HL-60 (cell line): ENCODE measurements at regions not wholly inside any gene's neighbourhood (a gene's known extent, or its start where the extent isn't known, plus 50 kb on each side); places are given as distances from the start of the nearest gene placed in this dataset.

Source experiments
- DNase-seq, 2 experiments: peaks; one replicate each; pipeline ENCODE4 v3.0.0-alpha.2; 2010 to 2020; ENCODE audit warnings: low read depth in 1 of 2, low spot score in 1 of 2
- H3K27ac ChIP-seq: fragments of 250-450 bp; sonication (Bioruptor Pico); replicated peaks from 2 replicates; pipeline ENCODE4 v1.5.1; 2020; ENCODE audit warnings: mild to moderate bottlenecking, moderate library complexity
- H3K27me3 ChIP-seq: fragments of 250-450 bp; sonication (Bioruptor Pico); 2 replicates; pipeline ENCODE4 v1.5.1; 2021; ENCODE audit warnings: mild to moderate bottlenecking, moderate library complexity; ENCODE audit not compliant: insufficient read depth, poor library complexity, severe bottlenecking
- H3K4me3 ChIP-seq: replicated peaks from 2 replicates; pipeline ENCODE4 v1.5.1; 2011; ENCODE audit warnings: mild to moderate bottlenecking, control low read depth, low read length; ENCODE audit not compliant: insufficient read depth
- GABPA ChIP-seq: IDR thresholded peaks from 2 replicates; pipeline ENCODE4 v1.6.1; 2012; ENCODE audit warnings: low read depth
- POLR2AphosphoS5 ChIP-seq: IDR thresholded peaks from 2 replicates; pipeline ENCODE4 v1.6.1; 2012; ENCODE audit warnings: low read depth
- SPI1 ChIP-seq: IDR thresholded peaks from 2 replicates; pipeline ENCODE4 v1.6.1; 2012; ENCODE audit warnings: low read depth, mild to moderate bottlenecking, borderline replicate concordance
- TF ChIP-seq, protein P1 (sequence below): IDR thresholded peaks from 2 replicates; pipeline ENCODE4 v1.6.1; 2012; ENCODE audit warnings: low read depth; ENCODE audit not compliant: insufficient replicate concordance
- TF ChIP-seq, protein P2 (sequence below): IDR thresholded peaks from one replicate; pipeline ENCODE4 v1.5.1; 2011; ENCODE audit warnings: low read length, control low read depth, inconsistent platforms; ENCODE audit not compliant: insufficient read depth

GRCh38 chr10:62885684-62886461, 69.7 kb upstream of the EGR2 start:
- no peak overlapping the region for H3K27ac ChIP-seq

GRCh38 chr10:62880162-62880561, 64.0 kb upstream of the EGR2 start:
- H3K4me3 ChIP-seq = no peak overlapping the region
- DNase-seq = no peak
- TF ChIP-seq GABPA (no peak), POLR2AphosphoS5 (no peak), SPI1 (no peak)
- TF ChIP-seq, protein P1, sequence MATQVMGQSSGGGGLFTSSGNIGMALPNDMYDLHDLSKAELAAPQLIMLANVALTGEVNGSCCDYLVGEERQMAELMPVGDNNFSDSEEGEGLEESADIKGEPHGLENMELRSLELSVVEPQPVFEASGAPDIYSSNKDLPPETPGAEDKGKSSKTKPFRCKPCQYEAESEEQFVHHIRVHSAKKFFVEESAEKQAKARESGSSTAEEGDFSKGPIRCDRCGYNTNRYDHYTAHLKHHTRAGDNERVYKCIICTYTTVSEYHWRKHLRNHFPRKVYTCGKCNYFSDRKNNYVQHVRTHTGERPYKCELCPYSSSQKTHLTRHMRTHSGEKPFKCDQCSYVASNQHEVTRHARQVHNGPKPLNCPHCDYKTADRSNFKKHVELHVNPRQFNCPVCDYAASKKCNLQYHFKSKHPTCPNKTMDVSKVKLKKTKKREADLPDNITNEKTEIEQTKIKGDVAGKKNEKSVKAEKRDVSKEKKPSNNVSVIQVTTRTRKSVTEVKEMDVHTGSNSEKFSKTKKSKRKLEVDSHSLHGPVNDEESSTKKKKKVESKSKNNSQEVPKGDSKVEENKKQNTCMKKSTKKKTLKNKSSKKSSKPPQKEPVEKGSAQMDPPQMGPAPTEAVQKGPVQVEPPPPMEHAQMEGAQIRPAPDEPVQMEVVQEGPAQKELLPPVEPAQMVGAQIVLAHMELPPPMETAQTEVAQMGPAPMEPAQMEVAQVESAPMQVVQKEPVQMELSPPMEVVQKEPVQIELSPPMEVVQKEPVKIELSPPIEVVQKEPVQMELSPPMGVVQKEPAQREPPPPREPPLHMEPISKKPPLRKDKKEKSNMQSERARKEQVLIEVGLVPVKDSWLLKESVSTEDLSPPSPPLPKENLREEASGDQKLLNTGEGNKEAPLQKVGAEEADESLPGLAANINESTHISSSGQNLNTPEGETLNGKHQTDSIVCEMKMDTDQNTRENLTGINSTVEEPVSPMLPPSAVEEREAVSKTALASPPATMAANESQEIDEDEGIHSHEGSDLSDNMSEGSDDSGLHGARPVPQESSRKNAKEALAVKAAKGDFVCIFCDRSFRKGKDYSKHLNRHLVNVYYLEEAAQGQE = no peak
- TF ChIP-seq, protein P2, sequence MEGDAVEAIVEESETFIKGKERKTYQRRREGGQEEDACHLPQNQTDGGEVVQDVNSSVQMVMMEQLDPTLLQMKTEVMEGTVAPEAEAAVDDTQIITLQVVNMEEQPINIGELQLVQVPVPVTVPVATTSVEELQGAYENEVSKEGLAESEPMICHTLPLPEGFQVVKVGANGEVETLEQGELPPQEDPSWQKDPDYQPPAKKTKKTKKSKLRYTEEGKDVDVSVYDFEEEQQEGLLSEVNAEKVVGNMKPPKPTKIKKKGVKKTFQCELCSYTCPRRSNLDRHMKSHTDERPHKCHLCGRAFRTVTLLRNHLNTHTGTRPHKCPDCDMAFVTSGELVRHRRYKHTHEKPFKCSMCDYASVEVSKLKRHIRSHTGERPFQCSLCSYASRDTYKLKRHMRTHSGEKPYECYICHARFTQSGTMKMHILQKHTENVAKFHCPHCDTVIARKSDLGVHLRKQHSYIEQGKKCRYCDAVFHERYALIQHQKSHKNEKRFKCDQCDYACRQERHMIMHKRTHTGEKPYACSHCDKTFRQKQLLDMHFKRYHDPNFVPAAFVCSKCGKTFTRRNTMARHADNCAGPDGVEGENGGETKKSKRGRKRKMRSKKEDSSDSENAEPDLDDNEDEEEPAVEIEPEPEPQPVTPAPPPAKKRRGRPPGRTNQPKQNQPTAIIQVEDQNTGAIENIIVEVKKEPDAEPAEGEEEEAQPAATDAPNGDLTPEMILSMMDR = no peak
- H3K27me3 ChIP-seq = no peaks in the 10 kb centered on the region
- no peak overlapping the region for H3K27ac ChIP-seq

More at GRCh38 chr10:62885684-62886461, 69.7 kb upstream of the EGR2 start:
- TF ChIP-seq POLR2AphosphoS5 = no peak
- TF ChIP-seq GABPA = no peak
- TF ChIP-seq, protein P1 = no peak
- TF ChIP-seq, protein P2 = no peak
- TF ChIP-seq SPI1 = no peak
- no peak for DNase-seq
- H3K4me3 ChIP-seq = no peak overlapping the region
- no peaks in the 10 kb centered on the region for H3K27me3 ChIP-seq

- TF ChIP-seq, protein P1 = no peak
- TF ChIP-seq, protein P2 = no peak
- TF ChIP-seq SPI1 (no peak), GABPA (no peak), POLR2AphosphoS5 (no peak)
These were observed 57.7 kb upstream of the EGR2 start for GRCh38 chr10:62873866-62874265.

More at GRCh38 chr10:62873866-62874265, 57.7 kb upstream of the EGR2 start:
- Histone ChIP-seq H3K27ac (no peak overlapping the region), H3K4me3 (no peak overlapping the region), H3K27me3 (no peaks in the 10 kb centered on the region)
- DNase-seq = no peak
